Peyer's patch (tissue), 4 donors: ENCODE measurements at regions not wholly inside any gene's neighbourhood (a gene's known extent, or its start where the extent isn't known, plus 50 kb on each side); places are given as distances from the start of the nearest gene placed in this dataset.

ENCODE experiments used
- DNase-seq, 3 donors: peaks; one replicate each; pipeline ENCODE4 v3.0.0-alpha.2; 2017 to 2019
- H3K27ac ChIP-seq, 4 donors: fragments of 200-600 bp; sonication (generic); one replicate each; pipeline ENCODE4 v1.5.1; 2016 to 2019
- H3K27me3 ChIP-seq, 2 donors: fragments of 200-600 bp; sonication (generic); one replicate each; pipeline ENCODE4 v1.5.1; 2019
- H3K36me3 ChIP-seq, 3 donors: fragments of 200-600 bp; sonication (generic); one replicate each; pipeline ENCODE4 v1.5.1; 2016 to 2019
- H3K4me1 ChIP-seq, 4 donors: fragments of 200-600 bp; sonication (generic); one replicate each; pipeline ENCODE4 v1.5.1; 2016 to 2019
- H3K4me3 ChIP-seq, 4 donors: fragments of 200-600 bp; sonication (generic); 1 replicate in 3 of 4; 2 replicates in 1 of 4; pipeline ENCODE4 v1.5.1; 2016 to 2019; ENCODE audit warnings: mild to moderate bottlenecking in 1 of 4
- H3K9me3 ChIP-seq, 4 donors: fragments of 200-600 bp; sonication (generic); one replicate each; pipeline ENCODE4 v1.5.1; 2016 to 2019; ENCODE audit warnings: mild to moderate bottlenecking in 1 of 4
- CTCF ChIP-seq, 6 experiments: fragments of 450-650 bp in 4 of 6; fragments of 200-600 bp in 2 of 6; sonication (generic) in 1 of 6; IDR thresholded peaks; one replicate each; pipeline ENCODE4 v1.5.1; 2017 to 2019; ENCODE audit warnings: antibody characterized with exemption in 6 of 6, mild to moderate bottlenecking in 3 of 6, moderate library complexity in 1 of 6
- POLR2A ChIP-seq, 2 donors: fragments of 450-650 bp; IDR thresholded peaks; one replicate each; pipeline ENCODE4 v1.5.1; 2017; ENCODE audit warnings: antibody characterized with exemption in 2 of 2, mild to moderate bottlenecking in 2 of 2, moderate library complexity in 2 of 2

- TF ChIP-seq POLR2A (IDR thresholded peaks at IDR 0.05) (no peak), CTCF (IDR thresholded peaks at IDR 0.05) (no peak)
- Histone ChIP-seq H3K36me3 (no peaks in the 10 kb centered on the region), H3K9me3 (no peaks in the 10 kb centered on the region), H3K27me3 (no peaks in the 10 kb centered on the region), H3K4me1 (no peaks in the 10 kb centered on the region), H3K4me3 (no peak overlapping the region), H3K27ac (no peak overlapping the region)
- no peak for DNase-seq
Observed at GRCh38 chr14:38107216-38107631, 100.5 kb upstream of the SSTR1 start.

- H3K27ac ChIP-seq = no peak overlapping the region
Observed at GRCh38 chr14:38108681-38109080, 99.0 kb upstream of the SSTR1 start.

GRCh38 chr14:38110258-38110657 is 97.4 kb upstream of the SSTR1 start:
- no peaks in the 10 kb centered on the region for H3K27me3 ChIP-seq
- no peak for DNase-seq
- H3K36me3 ChIP-seq = no peaks in the 10 kb centered on the region
- H3K9me3 ChIP-seq = no peaks in the 10 kb centered on the region
- H3K27ac ChIP-seq = no peak overlapping the region
- no peak overlapping the region for H3K4me3 ChIP-seq
- no peak for TF ChIP-seq CTCF (IDR thresholded peaks at IDR 0.05)
- no peak for TF ChIP-seq POLR2A (IDR thresholded peaks at IDR 0.05)
- H3K4me1 ChIP-seq = no peaks in the 10 kb centered on the region

More at GRCh38 chr14:38108681-38109080, 99.0 kb upstream of the SSTR1 start:
- H3K9me3 ChIP-seq = no peaks in the 10 kb centered on the region
- DNase-seq = no peak
- H3K27me3 ChIP-seq = no peaks in the 10 kb centered on the region
- H3K4me1 ChIP-seq = no peaks in the 10 kb centered on the region
- H3K36me3 ChIP-seq = no peaks in the 10 kb centered on the region
- no peak for TF ChIP-seq CTCF (IDR thresholded peaks at IDR 0.05)
- no peak overlapping the region for H3K4me3 ChIP-seq

GRCh38 chr14:38111046-38111445 is 96.7 kb upstream of the SSTR1 start:
- H3K4me1 ChIP-seq = no peaks in the 10 kb centered on the region
- no peak overlapping the region for H3K4me3 ChIP-seq
- no peak overlapping the region for H3K27ac ChIP-seq
- no peak for DNase-seq
- H3K36me3 ChIP-seq = no peaks in the 10 kb centered on the region
- TF ChIP-seq CTCF (IDR thresholded peaks at IDR 0.05) (no peak), POLR2A (IDR thresholded peaks at IDR 0.05) (no peak)
- no peaks in the 10 kb centered on the region for H3K9me3 ChIP-seq
- no peaks in the 10 kb centered on the region for H3K27me3 ChIP-seq

GRCh38 chr14:38113546-38113945 is 94.2 kb upstream of the SSTR1 start:
- H3K27me3 ChIP-seq = no peaks in the 10 kb centered on the region
- H3K27ac ChIP-seq = no peak overlapping the region
- no peaks in the 10 kb centered on the region for H3K9me3 ChIP-seq
- no peaks in the 10 kb centered on the region for H3K36me3 ChIP-seq
- no peak for DNase-seq
- TF ChIP-seq POLR2A (IDR thresholded peaks at IDR 0.05) = no peak
- H3K4me3 ChIP-seq = no peak overlapping the region
- no peaks in the 10 kb centered on the region for H3K4me1 ChIP-seq

- Histone ChIP-seq H3K4me1 (no peaks in the 10 kb centered on the region), H3K27me3 (no peaks in the 10 kb centered on the region), H3K9me3 (no peaks in the 10 kb centered on the region), H3K27ac (no peak overlapping the region), H3K36me3 (no peaks in the 10 kb centered on the region), H3K4me3 (no peak overlapping the region)
- TF ChIP-seq POLR2A (IDR thresholded peaks at IDR 0.05) (no peak), CTCF (IDR thresholded peaks at IDR 0.05) (no peak)
- DNase-seq = no peak
Observed at GRCh38 chr14:38116895-38117294, 90.8 kb upstream of the SSTR1 start.
